PC-3 (cell line): ENCODE measurements at regions not wholly inside any gene's neighbourhood (a gene's known extent, or its start where the extent isn't known, plus 50 kb on each side); places are given as distances from the start of the nearest gene placed in this dataset.
"Not testable (repeated sequence)": the region's sequence is repeated elsewhere in the genome, so short reads cannot be mapped to it uniquely, and the experiment has no call there.

ENCODE experiments used
- ATAC-seq: fragments of 200-7000 bp; cut with Tn5 transposase; 2 replicates; pipeline ENCODE4 v1.9.1; 2020; ENCODE audit warnings: mild to moderate bottlenecking, moderate library complexity
- BruUV-seq: library from RNA; stranded (reverse); fragments of 400-500 nt; replicated peaks from 2 replicates; lab custom pipeline; 2021; lab: Mats Ljungman, UMichigan
- CTCF ChIA-PET: fragments of 300-600 bp; sonication (Branson Sonifier 250); formaldehyde crosslinking; loops from one replicate; lab custom pipeline; 2022; ENCODE audit warnings: antibody characterized with exemption; lab: Charles Lee
- POLR2A ChIA-PET: fragments of 300-600 bp; sonication (Branson Sonifier 250); formaldehyde crosslinking; loops from one replicate; lab custom pipeline; 2022; ENCODE audit warnings: antibody characterized with exemption; ENCODE audit not compliant: unreplicated experiment; lab: Charles Lee
- DNase-seq: peaks from one replicate; pipeline ENCODE4 v3.0.0-alpha.2; 2015
- H2AFZ ChIP-seq: fragments of 300-600 bp; sonication (generic); 2 replicates; pipeline ENCODE4 v1.6.0; 2016; ENCODE audit warnings: antibody characterized with exemption, low read length
- H3F3A ChIP-seq: fragments of 300-600 bp; sonication (generic); one replicate; pipeline ENCODE4 v1.6.0; 2017; ENCODE audit warnings: antibody characterized with exemption, low read length, control low read depth, mild to moderate bottlenecking; ENCODE audit not compliant: unreplicated experiment
- H3K27ac ChIP-seq: fragments of 300-600 bp; sonication (generic); 2 replicates; pipeline ENCODE4 v1.5.1; 2016; ENCODE audit warnings: mild to moderate bottlenecking, low read length
- H3K27me3 ChIP-seq: fragments of 300-600 bp; sonication (generic); 2 replicates; pipeline ENCODE4 v1.6.1; 2016; ENCODE audit warnings: low read length, mixed read lengths
- H3K36me3 ChIP-seq: fragments of 300-600 bp; sonication (generic); 2 replicates; pipeline ENCODE4 v1.6.1; 2016; ENCODE audit warnings: low read depth, mixed run types, low read length, mixed read lengths
- H3K4me1 ChIP-seq: fragments of 300-600 bp; sonication (generic); 2 replicates; pipeline ENCODE4 v1.5.1; 2016; ENCODE audit warnings: low read length; ENCODE audit not compliant: insufficient read depth
- H3K4me2 ChIP-seq: fragments of 300-600 bp; sonication (generic); 2 replicates; pipeline ENCODE4 v1.6.0; 2016; ENCODE audit warnings: low read length
- H3K4me3 ChIP-seq: fragments of 300-600 bp; sonication (generic); 2 replicates; pipeline ENCODE4 v1.5.1; 2016; ENCODE audit warnings: mild to moderate bottlenecking, low read length, mixed read lengths
- H3K79me2 ChIP-seq: fragments of 300-600 bp; sonication (generic); 2 replicates; pipeline ENCODE4 v1.6.1; 2017; ENCODE audit warnings: low read length, mixed read lengths
- H3K9ac ChIP-seq: fragments of 300-600 bp; sonication (generic); 2 replicates; pipeline ENCODE4 v1.6.0; 2016; ENCODE audit warnings: mild to moderate bottlenecking, low read length
- H3K9me2 ChIP-seq: fragments of 300-600 bp; sonication (generic); replicated peaks from 2 replicates; pipeline ENCODE4 v1.6.1; 2016; ENCODE audit warnings: mixed run types, low read length, mixed read lengths
- H3K9me3 ChIP-seq: fragments of 300-600 bp; sonication (generic); 2 replicates; pipeline ENCODE4 v1.6.1; 2016; ENCODE audit warnings: low read length, mixed read lengths
- H4K20me1 ChIP-seq: fragments of 300-600 bp; sonication (generic); 2 replicates; pipeline ENCODE4 v1.6.1; 2016; ENCODE audit warnings: low read length, mixed read lengths
- EZH2 ChIP-seq: fragments of 300-600 bp; sonication (generic); IDR thresholded peaks from one replicate; pipeline ENCODE4 v1.6.1; 2017; ENCODE audit warnings: antibody characterized with exemption, mild to moderate bottlenecking, low read length; ENCODE audit not compliant: unreplicated experiment
- EZH2phosphoT487 ChIP-seq: fragments of 300-600 bp; sonication (generic); IDR thresholded peaks from 2 replicates; pipeline ENCODE4 v1.6.1; 2018; ENCODE audit warnings: mild to moderate bottlenecking, antibody characterized with exemption, low read length, borderline replicate concordance
- intact Hi-C: fragments of 100-400 bp; cut with micrococcal nuclease; formaldehyde crosslinking; loops from 2 replicates; pipeline ENCODE4 v1.9.0; 2023
- TF ChIP-seq, protein P1 (sequence below): fragments of 300-600 bp; sonication (generic); conservative IDR thresholded peaks from 2 replicates; pipeline ENCODE4 v1.5.1; 2017; ENCODE audit warnings: antibody characterized with exemption, low read depth, mild to moderate bottlenecking, low read length

- H3K27me3 ChIP-seq, H4K20me1 ChIP-seq, H3K4me2 ChIP-seq, H3F3A ChIP-seq, H3K36me3 ChIP-seq, H3K9me2 ChIP-seq, H3K9ac ChIP-seq, intact Hi-C loops, BruUV-seq, H3K79me2 ChIP-seq, CTCF ChIA-PET, POLR2A ChIA-PET, H2AFZ ChIP-seq, H3K27ac ChIP-seq, DNase-seq, H3K4me3 ChIP-seq, ATAC-seq, H3K4me1 ChIP-seq, H3K9me3 ChIP-seq: not testable (repeated sequence)
These were observed 61.3 kb upstream of the LHFPL2 start for GRCh38 chr5:78709729-78710430.

DNA sequence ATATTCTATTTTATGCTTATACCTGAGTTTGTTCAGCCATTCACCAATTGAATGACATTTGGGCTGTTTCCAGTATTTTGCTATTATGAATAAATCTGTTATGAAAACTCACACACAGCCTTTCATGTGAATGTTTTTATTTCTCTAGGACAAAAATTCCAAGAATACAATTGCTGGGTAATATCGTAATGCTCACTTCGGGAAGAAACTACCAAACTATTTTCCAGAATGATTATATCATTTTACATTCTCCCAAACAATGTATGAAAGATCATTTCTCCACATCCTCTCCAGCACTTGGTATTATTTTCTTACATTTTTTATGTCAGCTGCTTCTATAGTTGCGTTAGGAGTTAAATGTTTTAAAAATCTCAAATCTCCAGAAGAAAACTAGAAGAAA, 58.3 kb upstream of the LHFPL2 start:
- Histone ChIP-seq H3K27me3 (no peaks in the 10 kb centered on the region), H4K20me1 (no peaks in the 10 kb centered on the region), H3K9ac (no peak overlapping the region), H3K79me2 (no peaks in the 10 kb centered on the region), H3K27ac (no peak overlapping the region), H3K4me2 (no peak overlapping the region), H3F3A (no peaks in the 10 kb centered on the region), H3K36me3 (no peaks in the 10 kb centered on the region), H3K4me1 (no peaks in the 10 kb centered on the region), H2AFZ (no peak overlapping the region), H3K9me3 (no peaks in the 10 kb centered on the region), H3K9me2 (no peaks in the 10 kb centered on the region), H3K4me3 (no peak overlapping the region)
- ATAC-seq = no peak
- BruUV-seq = no TSS peak
- ChIA-PET POLR2A (no interaction called here), CTCF (no interaction called here)
- intact Hi-C loops = no loop called here
- no peak for DNase-seq
- TF ChIP-seq, protein P1, sequence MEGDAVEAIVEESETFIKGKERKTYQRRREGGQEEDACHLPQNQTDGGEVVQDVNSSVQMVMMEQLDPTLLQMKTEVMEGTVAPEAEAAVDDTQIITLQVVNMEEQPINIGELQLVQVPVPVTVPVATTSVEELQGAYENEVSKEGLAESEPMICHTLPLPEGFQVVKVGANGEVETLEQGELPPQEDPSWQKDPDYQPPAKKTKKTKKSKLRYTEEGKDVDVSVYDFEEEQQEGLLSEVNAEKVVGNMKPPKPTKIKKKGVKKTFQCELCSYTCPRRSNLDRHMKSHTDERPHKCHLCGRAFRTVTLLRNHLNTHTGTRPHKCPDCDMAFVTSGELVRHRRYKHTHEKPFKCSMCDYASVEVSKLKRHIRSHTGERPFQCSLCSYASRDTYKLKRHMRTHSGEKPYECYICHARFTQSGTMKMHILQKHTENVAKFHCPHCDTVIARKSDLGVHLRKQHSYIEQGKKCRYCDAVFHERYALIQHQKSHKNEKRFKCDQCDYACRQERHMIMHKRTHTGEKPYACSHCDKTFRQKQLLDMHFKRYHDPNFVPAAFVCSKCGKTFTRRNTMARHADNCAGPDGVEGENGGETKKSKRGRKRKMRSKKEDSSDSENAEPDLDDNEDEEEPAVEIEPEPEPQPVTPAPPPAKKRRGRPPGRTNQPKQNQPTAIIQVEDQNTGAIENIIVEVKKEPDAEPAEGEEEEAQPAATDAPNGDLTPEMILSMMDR = no peak
- TF ChIP-seq EZH2phosphoT487 = no peak

GRCh38 chr5:78706381-78706780, 57.8 kb upstream of the LHFPL2 start:
- H3F3A ChIP-seq = no peaks in the 10 kb centered on the region
- H4K20me1 ChIP-seq = no peaks in the 10 kb centered on the region
- CTCF ChIA-PET = no interaction called here
- no peak overlapping the region for H3K9ac ChIP-seq
- no peak overlapping the region for H3K4me2 ChIP-seq
- H3K36me3 ChIP-seq = no peaks in the 10 kb centered on the region
- no peak overlapping the region for H2AFZ ChIP-seq
- H3K9me2 ChIP-seq = no peaks in the 10 kb centered on the region
- POLR2A ChIA-PET = no interaction called here
- no peak overlapping the region for H3K4me3 ChIP-seq
- H3K79me2 ChIP-seq = no peaks in the 10 kb centered on the region
- H3K9me3 ChIP-seq = no peaks in the 10 kb centered on the region
- DNase-seq (no peak), ATAC-seq (no peak)
- no TSS peak for BruUV-seq
- H3K27ac ChIP-seq = no peak overlapping the region
- intact Hi-C loops = no loop called here
- TF ChIP-seq EZH2phosphoT487 (no peak), EZH2 (no peak)
- TF ChIP-seq, protein P1 = no peak
- no peaks in the 10 kb centered on the region for H3K4me1 ChIP-seq
- no peaks in the 10 kb centered on the region for H3K27me3 ChIP-seq
